Kidney (tissue), 13 donors: ENCODE measurements at regions not wholly inside any gene's neighbourhood (a gene's known extent, or its start where the extent isn't known, plus 50 kb on each side); places are given as distances from the start of the nearest gene placed in this dataset.

ENCODE experiments used
- DNase-seq, 5 donors: peaks; one replicate each; pipeline ENCODE4 v3.0.0-alpha.2; 2013 to 2020
- FAIRE-seq: peaks from 2 replicates; lab custom pipeline; 2012; peaks lifted over from hg19 to GRCh38; lab: Jason Lieb, UNC
- H3K27ac ChIP-seq, 2 donors: one replicate each; pipeline ENCODE4 v1.7.0; 2013; ENCODE audit warnings: low read depth in 2 of 2, low read length in 2 of 2, inconsistent platforms in 1 of 2
- H3K27me3 ChIP-seq: one replicate; pipeline ENCODE4 v1.7.1; 2013; ENCODE audit warnings: low read length, inconsistent platforms; ENCODE audit not compliant: control insufficient read depth, insufficient read depth
- H3K36me3 ChIP-seq, 3 donors: one replicate each; pipeline versions ENCODE4 v1.7.0 to v1.7.1; 2013; ENCODE audit warnings: low read length in 3 of 3, control low read depth in 1 of 3, inconsistent platforms in 1 of 3; ENCODE audit not compliant: insufficient read depth in 3 of 3, control insufficient read depth in 2 of 3
- H3K4me1 ChIP-seq, 3 donors: one replicate each; pipeline versions ENCODE4 v1.7.0 to v1.7.1; 2013; ENCODE audit warnings: low read length in 3 of 3, inconsistent platforms in 1 of 3, low read depth in 1 of 3; ENCODE audit not compliant: control insufficient read depth in 2 of 3, insufficient read depth in 2 of 3
- H3K4me3 ChIP-seq, 3 donors: one replicate each; pipeline versions ENCODE4 v1.7.0 to v1.8.1; 2013; ENCODE audit warnings: low read length in 3 of 3, control low read depth in 1 of 3, inconsistent platforms in 1 of 3
- H3K9ac ChIP-seq, 3 donors: one replicate each; pipeline versions ENCODE4 v1.7.0 to v1.7.1; 2013; ENCODE audit warnings: low read length in 3 of 3, control low read depth in 1 of 3, inconsistent platforms in 1 of 3
- H3K9me3 ChIP-seq, 3 donors: one replicate each; pipeline versions ENCODE4 v1.7.0 to v1.7.1; 2013; ENCODE audit warnings: low read length in 3 of 3, control low read depth in 1 of 3, inconsistent platforms in 1 of 3; ENCODE audit not compliant: control insufficient read depth in 2 of 3, insufficient read depth in 1 of 3
- intact Hi-C: fragments of 100-400 bp; cut with DNase I; formaldehyde crosslinking; loops from one replicate; pipeline ENCODE4 v1.11.1; 2022
- TF ChIP-seq, protein P1 (sequence below): IDR thresholded peaks from 3 replicates; pipeline ENCODE4 v1.5.1; 2012; ENCODE audit warnings: mild to moderate bottlenecking, moderate library complexity, borderline replicate concordance; ENCODE audit not compliant: insufficient read depth; ENCODE audit errors: extremely low read depth
- donor health status: control.
- donor health status: control.
- donor health status: control.
- donor health status: control.
- donor health status: control.
- donor health status: DM: yes; HTN: yes; CAD: no.
- donor health status: Normal renal cell carcinoma (clear cell type).

- Histone ChIP-seq H3K9me3 (peaks cover 0 to 5% (median 3%) of the 10 kb centered on the region in 3 donors), H3K27ac (no peak overlapping the region), H3K4me1 (no peaks in the 10 kb centered on the region), H3K9ac (no peak overlapping the region), H3K4me3 (no peak overlapping the region), H3K27me3 (peaks cover 2% of the 10 kb centered on the region), H3K36me3 (no peaks in the 10 kb centered on the region)
- TF ChIP-seq, protein P1, sequence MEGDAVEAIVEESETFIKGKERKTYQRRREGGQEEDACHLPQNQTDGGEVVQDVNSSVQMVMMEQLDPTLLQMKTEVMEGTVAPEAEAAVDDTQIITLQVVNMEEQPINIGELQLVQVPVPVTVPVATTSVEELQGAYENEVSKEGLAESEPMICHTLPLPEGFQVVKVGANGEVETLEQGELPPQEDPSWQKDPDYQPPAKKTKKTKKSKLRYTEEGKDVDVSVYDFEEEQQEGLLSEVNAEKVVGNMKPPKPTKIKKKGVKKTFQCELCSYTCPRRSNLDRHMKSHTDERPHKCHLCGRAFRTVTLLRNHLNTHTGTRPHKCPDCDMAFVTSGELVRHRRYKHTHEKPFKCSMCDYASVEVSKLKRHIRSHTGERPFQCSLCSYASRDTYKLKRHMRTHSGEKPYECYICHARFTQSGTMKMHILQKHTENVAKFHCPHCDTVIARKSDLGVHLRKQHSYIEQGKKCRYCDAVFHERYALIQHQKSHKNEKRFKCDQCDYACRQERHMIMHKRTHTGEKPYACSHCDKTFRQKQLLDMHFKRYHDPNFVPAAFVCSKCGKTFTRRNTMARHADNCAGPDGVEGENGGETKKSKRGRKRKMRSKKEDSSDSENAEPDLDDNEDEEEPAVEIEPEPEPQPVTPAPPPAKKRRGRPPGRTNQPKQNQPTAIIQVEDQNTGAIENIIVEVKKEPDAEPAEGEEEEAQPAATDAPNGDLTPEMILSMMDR, result no peak
- intact Hi-C loops, result no loop called here
- no peak for DNase-seq
- FAIRE-seq, result no peak
These were observed 260.4 kb upstream of the IRX4 start for GRCh38 chr5:2143088-2143487.

DNA sequence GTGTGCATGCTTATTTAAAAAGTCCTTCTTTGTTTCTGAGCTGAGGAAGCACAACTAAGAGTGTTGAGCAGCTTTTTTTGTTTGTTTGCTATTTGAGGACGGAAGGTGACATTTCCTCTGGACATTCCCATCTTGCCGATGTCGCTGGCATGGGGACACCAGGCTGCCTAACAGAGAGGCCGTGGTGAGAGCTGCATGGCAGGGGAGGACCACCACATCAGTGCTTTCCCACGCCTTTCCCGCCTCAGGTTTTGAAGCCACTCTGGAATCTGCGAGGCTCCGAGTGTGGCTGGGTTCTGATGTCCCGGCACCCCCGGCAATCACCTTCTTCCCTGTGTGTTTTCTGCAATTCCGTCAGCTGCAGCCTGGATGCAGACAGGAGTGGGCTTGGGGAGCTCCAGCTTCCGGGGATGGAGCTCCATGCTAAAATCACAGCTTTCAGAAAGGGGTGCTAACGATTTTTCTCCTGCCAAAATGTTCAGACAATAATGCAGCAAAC, 259.8 kb upstream of the IRX4 start:
- FAIRE-seq, result no peak
- no peaks in the 10 kb centered on the region for H3K36me3 ChIP-seq
- intact Hi-C loops, result no loop called here
- peaks cover 0 to 5% (median 3%) of the 10 kb centered on the region in 3 donors for H3K9me3 ChIP-seq
- DNase-seq, result no peak
- H3K4me1 ChIP-seq, result no peaks in the 10 kb centered on the region
- no peak overlapping the region for H3K27ac ChIP-seq
- no peak overlapping the region for H3K9ac ChIP-seq
- TF ChIP-seq, protein P1, result no peak
- no peak overlapping the region for H3K4me3 ChIP-seq
- peaks cover 2% of the 10 kb centered on the region for H3K27me3 ChIP-seq

- H3K27ac ChIP-seq, result no peak overlapping the region
- H3K9ac ChIP-seq, result no peak overlapping the region
- intact Hi-C loops, result no loop called here
- peaks cover 0 to 5% (median 3%) of the 10 kb centered on the region in 3 donors for H3K9me3 ChIP-seq
- TF ChIP-seq, protein P1, result no peak
- no peak for DNase-seq
- no peak for FAIRE-seq
- peaks cover 0 to 5% (median 0%) of the 10 kb centered on the region in 3 donors for H3K4me1 ChIP-seq
- H3K36me3 ChIP-seq, result no peaks in the 10 kb centered on the region
- H3K4me3 ChIP-seq, result no peak overlapping the region
- H3K27me3 ChIP-seq, result peaks cover 2% of the 10 kb centered on the region
These were observed 258.7 kb upstream of the IRX4 start for GRCh38 chr5:2141254-2142000.
